Left lung (tissue), 4 donors: ENCODE measurements at regions not wholly inside any gene's neighbourhood (a gene's known extent, or its start where the extent isn't known, plus 50 kb on each side); places are given as distances from the start of the nearest gene placed in this dataset.
"Not testable (repeated sequence)": the region's sequence is repeated elsewhere in the genome, so short reads cannot be mapped to it uniquely, and the experiment has no call there.

Experiments
- ATAC-seq: fragments of 200-7000 bp; cut with Tn5 transposase; one replicate; pipeline ENCODE4 v1.9.1; 2020; ENCODE audit warnings: moderate library complexity
- DNase-seq, 4 donors: peaks; one replicate each; pipeline ENCODE4 v3.0.0-alpha.2; 2013 to 2020
- H3K27ac ChIP-seq, 2 donors: fragments of 200-600 bp; sonication (generic) in 1 of 2; one replicate each; pipeline versions ENCODE4 v1.5.0 to v1.8.0; 2020 to 2021
- H3K27me3 ChIP-seq, 2 donors: fragments of 200-600 bp; sonication (generic) in 1 of 2; one replicate each; pipeline versions ENCODE4 v1.5.0 to v1.8.0; 2020 to 2021
- H3K36me3 ChIP-seq, 2 donors: fragments of 200-600 bp; sonication (generic) in 1 of 2; one replicate each; pipeline versions ENCODE4 v1.5.0 to v1.8.0; 2020 to 2021
- H3K4me1 ChIP-seq, 2 donors: fragments of 200-600 bp; one replicate each; pipeline ENCODE4 v1.8.0; 2021
- H3K4me3 ChIP-seq, 2 donors: fragments of 200-600 bp; sonication (generic) in 1 of 2; one replicate each; pipeline versions ENCODE4 v1.5.0 to v1.8.0; 2020 to 2021; ENCODE audit warnings: mild to moderate bottlenecking in 1 of 2
- H3K9me3 ChIP-seq, 2 donors: fragments of 200-600 bp; sonication (generic) in 1 of 2; one replicate each; pipeline versions ENCODE4 v1.5.0 to v1.8.0; 2020 to 2021
- CTCF ChIP-seq, 2 donors: fragments of 200-600 bp; sonication (generic) in 1 of 2; IDR thresholded peaks; one replicate each; pipeline versions ENCODE4 v1.5.0 to v1.8.0; 2021; ENCODE audit warnings: antibody characterized with exemption in 2 of 2
- intact Hi-C, 2 donors: fragments of 100-400 bp; cut with DNase I; formaldehyde crosslinking; loops; one replicate each; pipeline versions ENCODE4 v1.11.2 to v1.14.2; 2022
- donor health status: DM: no; HTN: yes; CAD: no.
- donor health status: DM: no; HTN: no; CAD: no.

GRCh38 chr20:30593572-30593971, 663.9 kb upstream of the DEFB115 start:
- H3K36me3 ChIP-seq: no peaks in the 10 kb centered on the region
- DNase-seq (peak in 1 of 4 donors; percentile 72), ATAC-seq (no peak)
- no peak overlapping the region for H3K27ac ChIP-seq
- intact Hi-C loops: no loop called here
- peaks cover 0 to 7% of the 10 kb centered on the region in 2 donors for H3K27me3 ChIP-seq
- H3K4me1 ChIP-seq: no peaks in the 10 kb centered on the region
- no peak overlapping the region for H3K4me3 ChIP-seq
- no peak for TF ChIP-seq CTCF (IDR thresholded peaks at IDR 0.05)
- peaks cover 0 to 14% of the 10 kb centered on the region in 2 donors for H3K9me3 ChIP-seq

DNA sequence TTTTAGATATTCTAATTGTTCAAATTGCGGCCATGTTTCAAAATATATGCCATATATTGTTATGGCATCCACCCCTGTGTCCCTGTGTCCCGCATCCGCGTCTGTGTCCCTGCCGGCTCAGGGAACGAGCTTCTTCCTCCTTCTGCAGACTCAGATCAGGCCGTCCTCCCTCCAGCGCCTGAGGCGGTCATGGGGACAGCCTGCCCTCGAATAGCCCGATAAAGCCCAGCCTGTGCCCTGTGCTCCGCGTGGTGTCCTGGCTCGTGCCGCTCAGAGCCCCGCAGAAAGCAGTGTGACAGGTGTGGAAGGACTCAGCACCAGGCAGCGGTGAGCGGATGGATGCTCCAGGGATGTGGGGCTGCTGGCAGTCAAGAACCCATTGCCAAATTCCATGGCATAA, 663.4 kb upstream of the DEFB115 start:
- DNase-seq: peak in 1 of 4 donors; percentile 61

DNA sequence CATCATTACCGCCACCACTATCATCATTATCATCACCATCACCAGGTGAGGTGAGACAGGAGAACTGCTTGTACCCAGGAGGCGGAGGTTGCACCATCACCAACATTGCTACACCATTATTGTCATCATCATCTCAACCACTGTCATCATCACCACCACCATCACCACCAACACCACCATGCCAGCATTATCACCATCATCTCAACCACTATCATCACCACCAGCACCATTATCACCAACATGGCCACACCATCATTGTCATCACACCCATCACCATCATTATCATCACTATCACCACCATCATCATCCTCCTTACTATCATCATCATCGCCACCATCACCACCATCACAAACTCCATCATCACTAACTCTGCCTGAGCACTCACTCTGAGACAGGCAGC, 661.8 kb upstream of the DEFB115 start:
- DNase-seq: no peak
- Histone ChIP-seq H3K36me3 (no peaks in the 10 kb centered on the region), H3K9me3 (peaks cover 0 to 14% of the 10 kb centered on the region in 2 donors), H3K27me3 (peaks cover 0 to 7% of the 10 kb centered on the region in 2 donors), H3K4me1 (no peaks in the 10 kb centered on the region), H3K4me3 (no peak overlapping the region), H3K27ac (no peak overlapping the region)
- no peak for ATAC-seq
- intact Hi-C loops: no loop called here
- TF ChIP-seq CTCF (IDR thresholded peaks at IDR 0.05): no peak

More for the DNA sequence above, 663.4 kb upstream of the DEFB115 start:
- no peak for TF ChIP-seq CTCF (IDR thresholded peaks at IDR 0.05)
- Histone ChIP-seq H3K4me1 (no peaks in the 10 kb centered on the region), H3K27ac (no peak overlapping the region), H3K4me3 (no peak overlapping the region), H3K36me3 (no peaks in the 10 kb centered on the region), H3K27me3 (peaks cover 0 to 7% of the 10 kb centered on the region in 2 donors), H3K9me3 (peaks cover 0 to 14% of the 10 kb centered on the region in 2 donors)
- intact Hi-C loops: no loop called here
- ATAC-seq: no peak

- intact Hi-C loops, ATAC-seq: not testable (repeated sequence)
Measured at GRCh38 chr20:30597429-30597828, 660.0 kb upstream of the DEFB115 start.

DNA sequence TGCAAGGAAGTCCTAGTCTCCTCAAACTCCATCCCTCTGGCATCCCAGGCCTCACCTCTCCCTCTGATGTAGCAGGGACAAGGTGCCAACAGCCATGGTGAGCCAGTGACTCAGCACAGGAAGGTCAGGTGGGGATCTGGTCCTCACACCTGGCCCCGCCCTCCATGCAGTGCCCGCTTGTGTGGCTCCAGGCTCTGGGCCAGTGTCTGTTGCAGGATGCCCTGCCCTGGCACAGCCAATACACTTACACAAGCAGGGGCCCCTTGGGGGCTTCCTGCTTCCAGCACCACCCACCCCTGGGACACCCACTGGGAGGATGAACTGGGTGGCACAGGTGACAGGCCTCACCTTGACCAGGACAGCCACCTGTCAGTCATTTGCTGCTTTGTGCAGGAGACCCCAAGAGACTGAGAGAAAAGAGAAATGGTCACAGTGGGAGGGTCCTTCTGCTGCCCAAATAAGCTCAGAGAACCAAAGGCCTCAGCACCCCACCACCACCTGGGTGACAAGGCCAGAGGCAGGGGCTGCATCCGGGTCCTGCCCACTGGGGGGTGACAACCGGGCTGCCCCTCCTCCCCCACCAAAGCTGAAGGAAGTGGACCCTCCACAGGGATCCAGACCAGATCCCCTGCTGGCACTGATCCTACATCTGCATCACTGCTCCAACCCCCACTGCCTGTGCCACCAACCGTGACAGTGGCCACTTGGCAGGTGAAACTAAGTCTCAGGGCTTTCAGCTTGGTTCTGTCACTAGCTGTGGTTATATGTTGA, 658.8 kb upstream of the DEFB115 start:
- Histone ChIP-seq H3K4me1 (no peaks in the 10 kb centered on the region), H3K36me3 (no peaks in the 10 kb centered on the region), H3K27me3 (peaks cover 0 to 5% of the 10 kb centered on the region in 2 donors), H3K27ac (no peak overlapping the region), H3K4me3 (no peak overlapping the region), H3K9me3 (peaks cover 0 to 5% of the 10 kb centered on the region in 2 donors)
- no peak for TF ChIP-seq CTCF (IDR thresholded peaks at IDR 0.05)
- DNase-seq (no peak), ATAC-seq (no peak)
- intact Hi-C loops: no loop called here

More at GRCh38 chr20:30597429-30597828, 660.0 kb upstream of the DEFB115 start:
- H3K27ac ChIP-seq, H3K36me3 ChIP-seq, H3K4me3 ChIP-seq, H3K27me3 ChIP-seq, DNase-seq, H3K4me1 ChIP-seq: not testable (repeated sequence)
- H3K9me3 ChIP-seq: peaks cover 0 to 11% of the 10 kb centered on the region in 2 donors
